Effector memory CD8-positive, alpha-beta T cell (primary cell): ENCODE measurements at regions not wholly inside any gene's neighbourhood (a gene's known extent, or its start where the extent isn't known, plus 50 kb on each side); places are given as distances from the start of the nearest gene placed in this dataset.
"Not testable (repeated sequence)": the region's sequence is repeated elsewhere in the genome, so short reads cannot be mapped to it uniquely, and the experiment has no call there.

Experiments used
- ATAC-seq: fragments of 150-1000 bp; cut with Tn5 transposase; replicated peaks from 2 replicates; pipeline ENCODE4 v1.10.0; 2021; ENCODE audit warnings: mild to moderate bottlenecking, moderate library complexity
- DNase-seq, 3 experiments: peaks; one replicate each; pipeline ENCODE4 v3.0.0; 2021
- H3K27ac Mint-ChIP-seq, 2 donors: one replicate each; pipeline ENCODE4 v1.8.0; 2022; ENCODE audit warnings: mild to moderate bottlenecking in 2 of 2, mixed read lengths in 2 of 2, moderate library complexity in 2 of 2
- H3K27me3 Mint-ChIP-seq, 2 donors: one replicate each; pipeline ENCODE4 v1.8.0; 2022; ENCODE audit warnings: mixed read lengths in 2 of 2
- H3K36me3 Mint-ChIP-seq: one replicate; pipeline ENCODE4 v1.8.0; 2022; ENCODE audit warnings: mild to moderate bottlenecking, moderate library complexity, mixed read lengths; ENCODE audit not compliant: insufficient read depth
- H3K4me1 Mint-ChIP-seq, 2 donors: one replicate each; pipeline ENCODE4 v1.8.0; 2022; ENCODE audit warnings: low read depth in 2 of 2, mixed read lengths in 2 of 2
- H3K4me3 Mint-ChIP-seq, 2 donors: one replicate each; pipeline ENCODE4 v1.8.0; 2022; ENCODE audit warnings: mild to moderate bottlenecking in 2 of 2, mixed read lengths in 2 of 2, moderate library complexity in 2 of 2
- H3K9me3 Mint-ChIP-seq, 2 donors: one replicate each; pipeline ENCODE4 v1.8.0; 2022; ENCODE audit warnings: mixed read lengths in 2 of 2

DNA sequence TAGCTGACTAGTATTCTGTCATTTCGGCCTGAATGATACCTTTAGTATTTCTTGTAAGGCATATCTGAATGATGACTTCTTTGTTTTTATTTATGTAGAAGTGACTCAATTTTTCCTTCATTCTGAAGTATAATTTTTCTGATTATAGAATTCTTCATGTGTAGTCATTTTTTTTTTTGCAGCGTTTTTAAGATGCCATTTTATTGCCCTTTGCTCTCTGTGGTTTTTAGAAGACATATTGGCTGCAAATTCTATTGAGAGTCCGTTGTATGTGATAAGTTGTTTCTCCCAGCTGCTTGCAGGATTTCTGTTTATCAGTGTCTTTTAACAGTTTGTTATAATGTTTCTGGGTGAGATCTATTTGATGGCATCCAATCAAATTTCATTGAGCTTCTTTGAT is 1224.8 kb downstream of the JRKL start:
- Mint-ChIP-seq H3K27me3 (no peaks in the 10 kb centered on the region), H3K27ac (no peak overlapping the region), H3K4me3 (no peak overlapping the region), H3K36me3 (no peaks in the 10 kb centered on the region), H3K9me3 (peaks cover 10 to 21% of the 10 kb centered on the region in 2 donors), H3K4me1 (no peaks in the 10 kb centered on the region)
- ATAC-seq = no peak
- DNase-seq = no peak

DNA sequence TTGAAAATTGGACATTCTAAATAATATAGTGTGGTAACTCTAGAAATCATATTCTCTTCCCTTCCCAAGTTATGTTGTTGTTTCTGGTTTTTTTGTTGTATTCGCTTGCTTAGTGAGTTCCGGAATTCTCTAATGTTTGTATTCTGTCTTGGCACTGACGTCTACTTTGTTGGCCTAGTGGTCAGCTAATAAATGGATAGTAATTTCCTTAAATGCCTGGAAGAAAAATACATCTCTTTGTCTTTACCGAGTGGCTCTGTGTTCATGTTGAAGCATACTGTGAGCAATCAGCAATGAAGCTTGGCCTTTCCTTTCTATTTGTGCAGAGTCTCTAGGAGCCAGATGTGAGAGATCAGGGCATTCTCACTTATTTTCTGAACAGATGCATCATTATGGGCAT is 1225.7 kb downstream of the JRKL start:
- no peaks in the 10 kb centered on the region for H3K27me3 Mint-ChIP-seq
- H3K36me3 Mint-ChIP-seq = no peaks in the 10 kb centered on the region
- H3K4me1 Mint-ChIP-seq = no peaks in the 10 kb centered on the region
- H3K4me3 Mint-ChIP-seq = no peak overlapping the region
- ATAC-seq (no peak), DNase-seq (no peak)
- H3K27ac Mint-ChIP-seq = no peak overlapping the region
- peaks cover 6 to 21% of the 10 kb centered on the region in 2 donors for H3K9me3 Mint-ChIP-seq

DNA sequence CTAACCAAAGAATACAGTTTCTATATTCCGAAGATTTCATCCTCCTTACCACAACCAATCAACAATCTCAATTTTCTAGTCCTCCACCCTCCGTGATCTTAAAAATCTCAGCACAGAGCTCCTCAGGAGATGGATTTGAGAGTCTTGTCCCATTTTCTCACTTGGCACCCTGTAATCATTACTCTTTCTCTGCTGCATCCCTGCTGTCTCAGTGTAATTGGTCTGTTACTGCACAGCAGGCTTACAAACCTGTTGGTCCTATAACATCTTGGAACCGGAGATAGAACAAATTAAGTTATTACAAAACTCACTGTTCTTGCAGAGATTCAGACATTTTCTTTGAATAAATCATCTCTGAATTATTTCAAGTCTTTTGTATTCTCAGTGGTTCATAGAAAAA is 1227.2 kb downstream of the JRKL start:
- Mint-ChIP-seq H3K36me3 (no peaks in the 10 kb centered on the region), H3K27ac (no peak overlapping the region), H3K4me3 (no peak overlapping the region), H3K4me1 (no peaks in the 10 kb centered on the region), H3K27me3 (no peaks in the 10 kb centered on the region), H3K9me3 (peaks cover 5 to 27% of the 10 kb centered on the region in 2 donors)
- DNase-seq (no peak), ATAC-seq (no peak)

GRCh38 chr11:97620007-97620406 is 1230.2 kb downstream of the JRKL start:
- H3K27ac Mint-ChIP-seq = no peak overlapping the region
- peaks cover 7 to 34% of the 10 kb centered on the region in 2 donors for H3K9me3 Mint-ChIP-seq

GRCh38 chr11:97621282-97621681 is 1231.5 kb downstream of the JRKL start:
- Mint-ChIP-seq H3K4me1 (no peaks in the 10 kb centered on the region), H3K27me3 (no peaks in the 10 kb centered on the region), H3K9me3 (peaks cover 7 to 28% of the 10 kb centered on the region in 2 donors), H3K36me3 (no peaks in the 10 kb centered on the region), H3K27ac (no peak overlapping the region), H3K4me3 (no peak overlapping the region)
- ATAC-seq (no peak), DNase-seq (no peak)

More at GRCh38 chr11:97620007-97620406, 1230.2 kb downstream of the JRKL start:
- H3K27me3 Mint-ChIP-seq = no peaks in the 10 kb centered on the region
- H3K4me1 Mint-ChIP-seq = no peaks in the 10 kb centered on the region
- no peaks in the 10 kb centered on the region for H3K36me3 Mint-ChIP-seq
- no peak overlapping the region for H3K4me3 Mint-ChIP-seq
- no peak for ATAC-seq
- no peak for DNase-seq

- Mint-ChIP-seq H3K4me1 (no peaks in the 10 kb centered on the region), H3K27me3 (no peaks in the 10 kb centered on the region), H3K36me3 (no peaks in the 10 kb centered on the region), H3K27ac (no peak overlapping the region), H3K9me3 (peaks cover 7 to 21% of the 10 kb centered on the region in 2 donors), H3K4me3 (no peak overlapping the region)
- DNase-seq (no peak), ATAC-seq (no peak)
Observed at GRCh38 chr11:97622795-97623194, 1233.0 kb downstream of the JRKL start.

DNA sequence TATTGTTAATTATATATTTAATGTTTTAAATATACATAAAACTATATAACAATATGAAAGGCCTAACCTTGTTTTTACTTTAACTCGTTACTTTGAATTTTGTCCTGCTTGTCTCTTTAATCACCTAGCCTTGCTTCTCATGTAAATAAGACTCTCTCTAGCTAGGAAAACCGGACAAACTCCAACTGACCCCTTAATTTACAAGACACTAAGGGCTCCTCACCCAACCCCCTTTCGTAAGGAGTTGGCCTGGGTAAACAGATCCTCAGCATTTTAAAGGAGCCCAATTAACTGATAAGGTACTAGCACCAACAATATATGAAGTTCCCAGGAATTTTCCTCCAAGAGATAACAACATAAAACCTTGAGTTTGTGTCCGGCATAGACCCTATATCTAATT is 1246.9 kb downstream of the JRKL start:
- not testable (repeated sequence) for H3K27ac Mint-ChIP-seq, H3K4me1 Mint-ChIP-seq, H3K27me3 Mint-ChIP-seq, H3K36me3 Mint-ChIP-seq, ATAC-seq, DNase-seq, H3K4me3 Mint-ChIP-seq
- H3K9me3 Mint-ChIP-seq = peaks cover 4 to 19% of the 10 kb centered on the region in 2 donors

DNA sequence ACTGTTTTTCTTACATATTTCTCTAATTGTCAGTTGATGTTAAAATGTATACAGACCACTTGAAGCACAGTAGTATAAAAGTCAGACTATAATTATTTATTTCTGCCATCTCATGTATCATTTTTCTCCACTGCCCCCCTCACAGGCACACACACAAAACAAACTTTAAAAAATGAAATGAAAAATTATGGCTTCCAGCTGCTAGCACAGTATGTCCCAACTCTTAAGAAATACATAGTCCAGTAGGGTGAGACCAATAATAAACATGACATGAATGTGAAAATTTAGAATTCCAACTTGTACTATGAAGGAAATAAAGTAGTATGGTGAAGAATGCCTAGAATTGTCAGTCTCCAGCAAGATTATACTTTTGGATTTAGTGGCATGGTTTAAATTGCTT is 1247.9 kb downstream of the JRKL start:
- Mint-ChIP-seq H3K4me3 (no peak overlapping the region), H3K4me1 (no peaks in the 10 kb centered on the region), H3K9me3 (peaks cover 4 to 19% of the 10 kb centered on the region in 2 donors)

DNA sequence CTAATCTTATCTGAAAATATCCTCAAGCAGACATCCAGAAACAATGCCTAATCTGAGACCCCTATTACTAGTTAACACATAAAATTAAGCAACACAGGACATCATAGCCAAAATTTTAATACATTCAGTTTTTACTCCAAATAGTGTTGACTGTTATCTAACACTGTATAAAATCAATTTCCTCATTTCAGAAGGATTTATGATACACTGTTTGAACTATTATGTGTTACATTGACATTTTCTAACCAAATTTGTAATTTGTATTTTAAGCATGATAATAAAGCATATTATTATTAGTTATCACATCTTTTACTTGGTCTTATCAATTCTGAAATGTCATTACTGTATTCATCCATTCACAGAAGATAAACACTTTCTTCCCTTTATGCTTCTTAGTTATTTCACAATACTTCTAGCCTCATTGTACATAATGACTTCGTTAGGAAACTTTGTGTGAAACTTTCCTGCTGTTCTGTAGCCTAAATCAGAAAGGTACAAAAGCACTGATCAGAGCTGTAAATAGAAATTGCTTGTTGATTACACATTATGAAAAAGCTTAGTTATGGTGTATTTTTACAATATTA is 1248.9 kb downstream of the JRKL start:
- no peak for DNase-seq
- no peak for ATAC-seq
- H3K27me3 Mint-ChIP-seq = no peaks in the 10 kb centered on the region
- peaks cover 4 to 19% of the 10 kb centered on the region in 2 donors for H3K9me3 Mint-ChIP-seq
- H3K4me1 Mint-ChIP-seq = no peaks in the 10 kb centered on the region
- no peaks in the 10 kb centered on the region for H3K36me3 Mint-ChIP-seq
- H3K4me3 Mint-ChIP-seq = no peak overlapping the region
- no peak overlapping the region for H3K27ac Mint-ChIP-seq

More for the DNA sequence above, 1247.9 kb downstream of the JRKL start:
- H3K36me3 Mint-ChIP-seq = no peaks in the 10 kb centered on the region
- DNase-seq = no peak
- no peak overlapping the region for H3K27ac Mint-ChIP-seq
- no peaks in the 10 kb centered on the region for H3K27me3 Mint-ChIP-seq
- ATAC-seq = no peak

GRCh38 chr11:97641988-97642387 is 1252.2 kb downstream of the JRKL start:
- peaks cover 6 to 18% of the 10 kb centered on the region in 2 donors for H3K9me3 Mint-ChIP-seq
- H3K27me3 Mint-ChIP-seq = no peaks in the 10 kb centered on the region
- ATAC-seq (no peak), DNase-seq (no peak)
- no peak overlapping the region for H3K4me3 Mint-ChIP-seq
- no peak overlapping the region for H3K27ac Mint-ChIP-seq
- no peaks in the 10 kb centered on the region for H3K4me1 Mint-ChIP-seq
- H3K36me3 Mint-ChIP-seq = no peaks in the 10 kb centered on the region

- H3K9me3 Mint-ChIP-seq = peaks cover 3 to 31% of the 10 kb centered on the region in 2 donors
- DNase-seq (no peak), ATAC-seq (no peak)
- H3K4me3 Mint-ChIP-seq = no peak overlapping the region
- H3K4me1 Mint-ChIP-seq = no peaks in the 10 kb centered on the region
- no peaks in the 10 kb centered on the region for H3K27me3 Mint-ChIP-seq
- H3K36me3 Mint-ChIP-seq = no peaks in the 10 kb centered on the region
- H3K27ac Mint-ChIP-seq = no peak overlapping the region
Observed at GRCh38 chr11:97645736-97646135, 1255.9 kb downstream of the JRKL start.

DNA sequence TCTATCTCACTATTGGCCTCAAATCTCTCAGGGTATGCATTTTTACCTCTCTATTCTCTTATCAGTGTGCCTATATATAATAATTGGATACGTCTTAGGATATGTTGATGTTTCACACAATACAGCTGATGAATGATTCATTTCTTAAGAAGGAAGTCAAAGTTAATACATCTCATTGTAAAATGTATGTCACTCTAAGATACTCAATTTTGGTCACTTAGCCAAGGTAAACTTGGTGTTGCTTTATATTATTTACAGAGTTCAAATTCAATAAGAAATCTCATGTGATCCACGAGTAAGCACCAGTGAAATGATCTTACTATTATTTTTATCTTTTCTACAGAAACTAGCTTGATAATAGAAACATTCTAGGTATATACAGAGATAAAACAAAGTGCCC is 1266.5 kb downstream of the JRKL start:
- ATAC-seq = no peak
- Mint-ChIP-seq H3K27me3 (no peaks in the 10 kb centered on the region), H3K4me3 (no peak overlapping the region), H3K9me3 (peaks cover 0 to 1% of the 10 kb centered on the region in 2 donors), H3K27ac (no peak overlapping the region), H3K4me1 (no peaks in the 10 kb centered on the region), H3K36me3 (no peaks in the 10 kb centered on the region)
- DNase-seq = no peak

DNA sequence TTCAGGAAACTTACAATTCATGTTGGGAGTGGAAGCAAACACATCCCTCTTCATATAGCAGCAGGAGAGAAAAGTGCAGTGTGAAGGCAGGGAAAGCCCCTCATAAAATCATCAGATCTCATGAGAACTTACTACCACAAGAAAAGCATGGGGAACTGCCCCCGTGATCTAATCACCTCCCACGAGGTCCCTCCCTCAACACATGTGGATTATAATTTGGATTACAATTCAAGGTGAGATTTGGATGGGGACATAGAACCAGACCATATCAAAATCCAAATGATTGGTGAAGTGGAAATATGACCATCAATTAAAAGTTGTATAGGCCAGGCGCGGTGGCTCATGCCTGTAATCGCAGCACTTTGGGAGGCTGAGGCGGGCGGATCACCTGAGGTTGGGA is 1268.0 kb downstream of the JRKL start:
- Mint-ChIP-seq H3K9me3 (peaks cover 0 to 1% of the 10 kb centered on the region in 2 donors), H3K27ac (no peak overlapping the region), H3K36me3 (no peaks in the 10 kb centered on the region), H3K4me1 (no peaks in the 10 kb centered on the region), H3K4me3 (no peak overlapping the region), H3K27me3 (no peaks in the 10 kb centered on the region)
- no peak for DNase-seq
- no peak for ATAC-seq

DNA sequence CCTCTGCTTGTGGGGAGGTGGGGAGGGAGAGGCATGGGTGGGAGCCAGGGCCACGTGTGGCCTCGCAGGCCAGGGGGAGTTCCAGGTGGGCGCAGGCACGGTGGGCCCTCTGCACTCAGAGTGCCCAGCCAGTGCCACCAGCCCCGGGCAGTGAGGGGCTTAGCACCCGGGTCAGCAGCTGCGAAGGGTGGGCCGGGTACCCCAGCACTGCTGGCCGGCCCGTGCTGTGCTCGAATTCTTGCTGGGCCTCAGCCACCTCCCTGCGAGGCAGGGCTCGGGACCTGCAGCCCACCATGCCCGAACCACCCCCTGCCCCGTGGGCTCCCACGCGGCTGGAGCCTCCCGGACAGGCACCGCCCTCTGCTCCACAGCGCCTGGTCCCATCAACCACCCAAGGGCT is 1277.2 kb downstream of the JRKL start:
- Mint-ChIP-seq H3K27ac (no peak overlapping the region), H3K9me3 (peaks cover 0 to 4% of the 10 kb centered on the region in 2 donors), H3K27me3 (no peaks in the 10 kb centered on the region), H3K4me1 (no peaks in the 10 kb centered on the region), H3K36me3 (no peaks in the 10 kb centered on the region), H3K4me3 (no peak overlapping the region)
- ATAC-seq (no peak), DNase-seq (no peak)

- Mint-ChIP-seq H3K27ac (no peak overlapping the region), H3K4me3 (no peak overlapping the region), H3K9me3 (peaks cover 4 to 15% of the 10 kb centered on the region in 2 donors), H3K36me3 (peaks cover 3% of the 10 kb centered on the region), H3K4me1 (no peaks in the 10 kb centered on the region), H3K27me3 (no peaks in the 10 kb centered on the region)
- no peak for DNase-seq
- no peak for ATAC-seq
Observed at GRCh38 chr11:97683733-97684132, 1293.9 kb downstream of the JRKL start.
